C4-2B (cell line): ENCODE measurements at regions not wholly inside any gene's neighbourhood (a gene's known extent, or its start where the extent isn't known, plus 50 kb on each side); places are given as distances from the start of the nearest gene placed in this dataset.

Source experiments
- CTCF ChIP-seq: fragments of 450-650 bp; conservative IDR thresholded peaks from 2 replicates; pipeline ENCODE4 v1.5.1; 2017; ENCODE audit warnings: mild to moderate bottlenecking
- ZFX ChIP-seq: fragments of 450-650 bp; IDR thresholded peaks from 2 replicates; pipeline ENCODE4 v1.6.1; 2017

GRCh38 chr11:33582636-33583325, 117.8 kb downstream of the C11orf91 start:
- no peak for TF ChIP-seq CTCF
- TF ChIP-seq ZFX: no peak
